GM11168 (cell line): ENCODE measurements at regions not wholly inside any gene's neighbourhood (a gene's known extent, or its start where the extent isn't known, plus 50 kb on each side); places are given as distances from the start of the nearest gene placed in this dataset.
"Not testable (repeated sequence)": the region's sequence is repeated elsewhere in the genome, so short reads cannot be mapped to it uniquely, and the experiment has no call there.

Source experiments
- in situ Hi-C: fragments of 300-500 bp; cut with MboI; formaldehyde crosslinking; loops from one replicate; pipeline ENCODE4 v1.12.0; 2022; ENCODE audit warnings: low sequenced_read_pairs; ENCODE audit not compliant: unreplicated experiment

GRCh38 chr3:166571686-166572085, 734.5 kb upstream of the BCHE start:
- in situ Hi-C loops, result not testable (repeated sequence)

GRCh38 chr3:166570102-166570501, 732.9 kb upstream of the BCHE start:
- in situ Hi-C loops, result no loop called here

GRCh38 chr3:166569589-166569988, 732.4 kb upstream of the BCHE start:
- in situ Hi-C loops, result no loop called here

GRCh38 chr3:166560253-166560652, 723.0 kb upstream of the BCHE start:
- in situ Hi-C loops, result no loop called here

- in situ Hi-C loops, result no loop called here
These were observed 719.7 kb upstream of the BCHE start for GRCh38 chr3:166556955-166557354.

GRCh38 chr3:166554023-166554422, 716.8 kb upstream of the BCHE start:
- in situ Hi-C loops, result no loop called here

- in situ Hi-C loops, result no loop called here
These were observed 696.5 kb upstream of the BCHE start for GRCh38 chr3:166533740-166534139.

GRCh38 chr3:166531730-166532129, 694.5 kb upstream of the BCHE start:
- in situ Hi-C loops, result no loop called here

GRCh38 chr3:166527325-166527724, 690.1 kb upstream of the BCHE start:
- in situ Hi-C loops, result no loop called here

GRCh38 chr3:166526881-166527280, 689.7 kb upstream of the BCHE start:
- in situ Hi-C loops, result no loop called here

GRCh38 chr3:166522017-166522416, 684.8 kb upstream of the BCHE start:
- in situ Hi-C loops, result no loop called here

- in situ Hi-C loops, result no loop called here
These were observed 682.2 kb upstream of the BCHE start for GRCh38 chr3:166519443-166519842.

GRCh38 chr3:166518040-166518439, 680.8 kb upstream of the BCHE start:
- in situ Hi-C loops, result no loop called here

GRCh38 chr3:166510382-166510781, 673.2 kb upstream of the BCHE start:
- in situ Hi-C loops, result no loop called here

- in situ Hi-C loops, result not testable (repeated sequence)
These were observed 663.2 kb upstream of the BCHE start for GRCh38 chr3:166500420-166500819.

- in situ Hi-C loops, result no loop called here
These were observed 662.4 kb upstream of the BCHE start for GRCh38 chr3:166499636-166500035.

GRCh38 chr3:166498446-166498845, 661.2 kb upstream of the BCHE start:
- in situ Hi-C loops, result no loop called here

- in situ Hi-C loops, result no loop called here
These were observed 652.6 kb upstream of the BCHE start for GRCh38 chr3:166489826-166490225.

- in situ Hi-C loops, result no loop called here
These were observed 651.9 kb upstream of the BCHE start for GRCh38 chr3:166488977-166489672.

GRCh38 chr3:166484470-166484869, 647.2 kb upstream of the BCHE start:
- in situ Hi-C loops, result no loop called here

GRCh38 chr3:166481340-166481739, 644.1 kb upstream of the BCHE start:
- in situ Hi-C loops, result no loop called here

- in situ Hi-C loops, result no loop called here
These were observed 641.1 kb upstream of the BCHE start for GRCh38 chr3:166478356-166478755.

- in situ Hi-C loops, result no loop called here
These were observed 636.3 kb upstream of the BCHE start for GRCh38 chr3:166473501-166473900.
